OCI-LY7 (cell line): ENCODE measurements at regions not wholly inside any gene's neighbourhood (a gene's known extent, or its start where the extent isn't known, plus 50 kb on each side); places are given as distances from the start of the nearest gene placed in this dataset.

Experiments
- CTCF ChIP-seq: fragments of 200-600 bp; sonication (generic); conservative IDR thresholded peaks from 2 replicates; pipeline ENCODE4 v1.5.1; 2014; ENCODE audit warnings: mild to moderate bottlenecking, antibody characterized with exemption, low read length, moderate library complexity, mixed read lengths
- EZH2phosphoT487 ChIP-seq: fragments of 200-600 bp; sonication (generic); IDR thresholded peaks from 2 replicates; pipeline ENCODE4 v1.6.1; 2018; ENCODE audit warnings: low read depth, borderline replicate concordance, mild to moderate bottlenecking, mixed run types, antibody characterized with exemption, low read length, moderate library complexity, mixed read lengths

DNA sequence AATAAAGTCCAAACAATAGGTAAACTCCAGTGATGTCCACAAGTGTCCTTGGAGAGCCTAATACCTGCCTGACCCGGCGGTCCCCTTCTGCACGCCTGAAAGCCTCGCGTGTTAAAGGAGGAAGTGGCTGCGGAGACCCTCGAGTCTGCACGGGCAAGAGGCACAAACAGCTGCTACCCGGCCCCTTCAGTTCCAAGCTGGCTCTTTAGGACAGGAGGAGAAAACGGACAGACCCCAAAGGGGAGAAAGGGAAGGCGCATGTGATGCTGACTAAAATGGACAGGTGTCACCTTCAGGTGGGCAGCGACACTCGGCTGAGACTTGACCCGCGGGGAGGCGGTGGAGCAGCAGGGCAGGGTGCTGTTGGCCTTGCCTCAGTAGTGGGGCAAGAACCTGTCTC lies 102.7 kb upstream of the TENM3 start:
- TF ChIP-seq CTCF (no peak), EZH2phosphoT487 (no peak)
